RWPE2 (cell line): ENCODE measurements at regions not wholly inside any gene's neighbourhood (a gene's known extent, or its start where the extent isn't known, plus 50 kb on each side); places are given as distances from the start of the nearest gene placed in this dataset.
"Not testable (repeated sequence)": the region's sequence is repeated elsewhere in the genome, so short reads cannot be mapped to it uniquely, and the experiment has no call there.

Experiments used
- ATAC-seq: fragments of 200-7000 bp; cut with Tn5 transposase; 3 replicates; pipeline ENCODE4 v1.9.1; 2021; ENCODE audit warnings: low read depth
- DNase-seq: peaks from one replicate; pipeline ENCODE4 v3.0.0-alpha.2; 2020; ENCODE audit warnings: low spot score
- H3K27ac ChIP-seq: fragments of 450-650 bp; 2 replicates; pipeline ENCODE4 v1.5.1; 2017; ENCODE audit warnings: mild to moderate bottlenecking; ENCODE audit not compliant: poor library complexity, severe bottlenecking
- H3K27me3 ChIP-seq: fragments of 250-450 bp; sonication (Bioruptor Pico); 2 replicates; pipeline ENCODE4 v1.5.1; 2021; ENCODE audit warnings: mild to moderate bottlenecking, moderate library complexity; ENCODE audit not compliant: insufficient read depth, poor library complexity, severe bottlenecking
- H3K36me3 ChIP-seq: fragments of 250-450 bp; sonication (Bioruptor Pico); 2 replicates; pipeline ENCODE4 v1.5.1; 2020; ENCODE audit warnings: low read depth, mild to moderate bottlenecking, moderate library complexity
- H3K4me1 ChIP-seq: fragments of 250-450 bp; sonication (Bioruptor Pico); 2 replicates; pipeline ENCODE4 v1.5.1; 2021; ENCODE audit warnings: mild to moderate bottlenecking, moderate library complexity; ENCODE audit not compliant: insufficient read depth, poor library complexity, severe bottlenecking
- H3K4me3 ChIP-seq: fragments of 250-450 bp; sonication (Bioruptor Pico); 2 replicates; pipeline ENCODE4 v1.5.1; 2021; ENCODE audit warnings: mild to moderate bottlenecking, moderate library complexity; ENCODE audit not compliant: severe bottlenecking
- H3K9me3 ChIP-seq: fragments of 250-450 bp; sonication (Bioruptor Pico); 2 replicates; pipeline ENCODE4 v1.5.1; 2021; ENCODE audit warnings: mild to moderate bottlenecking, moderate library complexity; ENCODE audit not compliant: severe bottlenecking
- CTCF ChIP-seq: fragments of 450-650 bp; IDR thresholded peaks from one replicate; pipeline ENCODE4 v1.5.1; 2017; ENCODE audit warnings: mild to moderate bottlenecking, moderate library complexity; ENCODE audit not compliant: poor library complexity, severe bottlenecking

GRCh38 chr4:66376921-66377320 is 706.6 kb upstream of the EPHA5 start:
- Histone ChIP-seq H3K27me3 (no peaks in the 10 kb centered on the region), H3K9me3 (no peaks in the 10 kb centered on the region), H3K4me3 (no peak overlapping the region), H3K4me1 (no peaks in the 10 kb centered on the region), H3K27ac (no peak overlapping the region), H3K36me3 (no peaks in the 10 kb centered on the region)
- TF ChIP-seq CTCF, result no peak
- no peak for ATAC-seq
- DNase-seq, result no peak

DNA sequence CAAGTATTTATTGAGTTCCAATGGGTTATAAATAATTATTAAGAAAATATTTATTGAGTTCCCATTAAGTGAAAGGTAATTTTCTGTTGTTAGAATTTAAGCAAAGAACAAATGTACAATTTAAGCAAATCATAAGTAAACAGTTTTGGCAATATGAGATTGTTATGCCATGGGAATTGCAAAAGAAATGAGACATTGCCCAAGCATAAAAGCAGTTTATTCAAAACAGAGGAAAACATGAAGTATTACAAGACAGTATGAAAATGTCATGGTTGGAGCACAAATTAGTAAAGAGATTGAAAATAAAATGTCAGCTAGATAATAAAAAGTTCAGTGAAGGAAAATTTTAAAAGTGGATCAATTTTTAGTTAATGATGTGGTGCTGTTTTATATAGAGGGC is 706.1 kb upstream of the EPHA5 start:
- no peak for TF ChIP-seq CTCF
- no peaks in the 10 kb centered on the region for H3K36me3 ChIP-seq
- no peak for DNase-seq
- no peaks in the 10 kb centered on the region for H3K4me1 ChIP-seq
- H3K4me3 ChIP-seq, result no peak overlapping the region
- no peak overlapping the region for H3K27ac ChIP-seq
- no peak for ATAC-seq
- no peaks in the 10 kb centered on the region for H3K9me3 ChIP-seq
- no peaks in the 10 kb centered on the region for H3K27me3 ChIP-seq

DNA sequence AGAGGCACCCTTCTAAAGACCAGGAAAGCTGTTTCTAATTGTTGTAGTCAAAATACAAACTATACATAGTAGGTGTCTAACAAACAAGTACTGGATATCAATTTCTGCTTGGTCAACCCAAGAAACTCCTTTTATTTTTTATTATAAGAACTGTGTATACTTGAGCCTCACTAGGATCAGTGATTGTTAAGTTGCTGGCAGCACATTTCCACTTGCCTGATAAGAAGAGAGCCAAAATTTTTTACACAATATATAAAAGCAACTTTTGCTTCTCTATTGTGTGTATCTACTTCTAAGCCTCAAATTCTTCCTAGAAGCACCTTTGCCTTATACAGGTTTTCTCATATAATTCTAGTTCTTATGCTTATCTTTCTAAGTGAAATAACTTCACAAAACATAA is 703.0 kb upstream of the EPHA5 start:
- Histone ChIP-seq H3K9me3 (no peaks in the 10 kb centered on the region), H3K27me3 (no peaks in the 10 kb centered on the region), H3K4me1 (no peaks in the 10 kb centered on the region), H3K36me3 (no peaks in the 10 kb centered on the region), H3K27ac (no peak overlapping the region), H3K4me3 (no peak overlapping the region)
- ATAC-seq (no peak), DNase-seq (no peak)
- no peak for TF ChIP-seq CTCF

- H3K9me3 ChIP-seq, result no peaks in the 10 kb centered on the region
- no peak overlapping the region for H3K4me3 ChIP-seq
- no peaks in the 10 kb centered on the region for H3K27me3 ChIP-seq
- H3K4me1 ChIP-seq, result no peaks in the 10 kb centered on the region
- no peak for TF ChIP-seq CTCF
- no peaks in the 10 kb centered on the region for H3K36me3 ChIP-seq
- ATAC-seq (no peak), DNase-seq (no peak)
- H3K27ac ChIP-seq, result no peak overlapping the region
Measured at GRCh38 chr4:66372706-66373105, 702.4 kb upstream of the EPHA5 start.

GRCh38 chr4:66367043-66367660 is 696.9 kb upstream of the EPHA5 start:
- ATAC-seq, result no peak
- no peak overlapping the region for H3K27ac ChIP-seq
- no peaks in the 10 kb centered on the region for H3K9me3 ChIP-seq
- no peaks in the 10 kb centered on the region for H3K36me3 ChIP-seq
- no peak overlapping the region for H3K4me3 ChIP-seq
- no peaks in the 10 kb centered on the region for H3K4me1 ChIP-seq
- DNase-seq, result no peak
- no peaks in the 10 kb centered on the region for H3K27me3 ChIP-seq
- TF ChIP-seq CTCF, result no peak

- not testable (repeated sequence) for DNase-seq, H3K27me3 ChIP-seq, ATAC-seq
Measured at GRCh38 chr4:66360395-66360794, 690.1 kb upstream of the EPHA5 start.

More at GRCh38 chr4:66360395-66360794, 690.1 kb upstream of the EPHA5 start:
- not testable (repeated sequence) for H3K9me3 ChIP-seq, H3K27ac ChIP-seq, H3K4me1 ChIP-seq, H3K4me3 ChIP-seq, H3K36me3 ChIP-seq
